Activated CD4-positive, alpha-beta T cell treated with anti-CD3 and anti-CD28 coated beads, Interleukin-2, Interleukin-4, amounts not matched to agents 100 ng/mL and 50 ng/mL, durations not matched to agents 16 hours and 8 hours (primary cell): ENCODE measurements at regions not wholly inside any gene's neighbourhood (a gene's known extent, or its start where the extent isn't known, plus 50 kb on each side); places are given as distances from the start of the nearest gene placed in this dataset.
"Not testable (repeated sequence)": the region's sequence is repeated elsewhere in the genome, so short reads cannot be mapped to it uniquely, and the experiment has no call there.

Source experiments
- DNase-seq: peaks from one replicate; pipeline ENCODE4 v3.0.0-alpha.2; 2020; ENCODE audit warnings: low spot score

DNA sequence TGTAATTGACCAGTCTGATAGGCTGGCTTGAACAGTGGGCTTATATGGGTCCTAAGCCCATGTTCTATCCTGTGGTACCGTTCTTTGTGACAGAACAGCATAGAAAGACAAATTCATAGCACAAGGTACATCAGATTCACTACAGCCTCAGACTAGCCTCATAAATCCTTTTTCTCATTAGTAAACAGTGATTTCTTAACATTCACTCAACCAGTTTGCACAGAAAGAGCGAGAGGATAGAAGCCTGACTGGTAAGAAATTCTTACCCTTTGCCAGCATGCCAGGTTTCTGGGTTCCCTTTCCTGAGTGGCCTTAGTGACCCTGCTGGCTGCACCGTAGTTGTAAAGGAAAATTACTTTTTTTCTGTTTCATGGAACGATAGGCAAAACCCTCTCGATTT, 412.1 kb downstream of the SH2D4B start:
- DNase-seq = no peak

DNA sequence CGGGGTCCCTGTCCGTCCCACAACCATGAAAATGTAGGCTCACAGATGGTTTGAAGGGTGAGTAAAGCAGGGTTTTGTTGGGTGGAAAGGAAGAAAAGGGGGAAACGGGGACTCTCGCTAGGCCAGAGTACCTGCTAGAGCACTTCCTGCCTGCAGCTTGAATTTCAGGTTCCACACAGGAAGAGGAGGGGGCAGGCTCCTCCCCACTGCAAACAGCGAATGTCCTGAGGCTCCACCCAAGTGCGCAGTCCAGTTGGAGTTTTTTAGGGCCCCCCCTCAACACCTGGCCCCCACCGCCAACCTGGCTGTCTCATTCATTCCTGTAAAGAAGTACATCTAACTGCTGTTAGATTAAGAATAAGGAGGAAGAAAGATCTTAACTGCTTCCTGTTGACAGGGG, 414.7 kb downstream of the SH2D4B start:
- no peak for DNase-seq

DNA sequence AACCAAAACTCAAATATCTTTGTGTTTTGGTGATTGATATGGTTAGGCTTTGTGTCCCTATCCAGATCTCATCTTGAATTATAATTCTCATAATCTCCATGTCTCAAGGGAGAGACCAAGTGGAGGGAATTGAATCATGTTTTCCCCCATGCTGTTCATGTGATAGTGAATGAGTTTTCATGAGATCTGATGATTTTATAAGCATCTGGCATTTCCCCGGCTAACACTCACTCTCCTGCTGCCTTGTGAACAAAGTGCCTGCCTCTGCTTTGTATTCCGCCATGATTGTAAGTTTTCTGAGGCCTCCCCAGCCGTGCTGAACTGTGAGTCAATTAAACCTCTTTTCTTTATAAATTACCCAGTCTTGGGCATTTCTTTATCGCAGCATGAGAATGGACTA, 419.5 kb downstream of the SH2D4B start:
- no peak for DNase-seq

DNA sequence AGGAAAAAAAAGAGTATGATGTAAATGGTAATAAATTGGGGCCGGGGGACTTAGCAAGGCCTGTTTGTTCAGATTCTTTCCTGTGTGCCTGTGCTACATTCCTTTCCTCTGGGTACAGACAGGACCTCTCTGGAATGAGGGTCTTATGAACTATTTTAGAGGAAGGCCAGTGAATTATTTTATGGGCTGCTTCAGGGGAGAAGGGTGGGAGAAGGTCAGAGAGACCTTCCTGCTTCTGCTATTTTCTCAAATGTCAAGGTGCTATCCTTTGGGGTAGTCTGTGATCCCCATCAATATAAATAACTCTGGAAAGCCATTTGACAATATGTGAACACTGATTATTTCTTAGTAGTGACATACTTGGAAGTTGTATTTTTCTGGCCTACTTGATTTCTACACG, 426.5 kb downstream of the SH2D4B start:
- no peak for DNase-seq

DNA sequence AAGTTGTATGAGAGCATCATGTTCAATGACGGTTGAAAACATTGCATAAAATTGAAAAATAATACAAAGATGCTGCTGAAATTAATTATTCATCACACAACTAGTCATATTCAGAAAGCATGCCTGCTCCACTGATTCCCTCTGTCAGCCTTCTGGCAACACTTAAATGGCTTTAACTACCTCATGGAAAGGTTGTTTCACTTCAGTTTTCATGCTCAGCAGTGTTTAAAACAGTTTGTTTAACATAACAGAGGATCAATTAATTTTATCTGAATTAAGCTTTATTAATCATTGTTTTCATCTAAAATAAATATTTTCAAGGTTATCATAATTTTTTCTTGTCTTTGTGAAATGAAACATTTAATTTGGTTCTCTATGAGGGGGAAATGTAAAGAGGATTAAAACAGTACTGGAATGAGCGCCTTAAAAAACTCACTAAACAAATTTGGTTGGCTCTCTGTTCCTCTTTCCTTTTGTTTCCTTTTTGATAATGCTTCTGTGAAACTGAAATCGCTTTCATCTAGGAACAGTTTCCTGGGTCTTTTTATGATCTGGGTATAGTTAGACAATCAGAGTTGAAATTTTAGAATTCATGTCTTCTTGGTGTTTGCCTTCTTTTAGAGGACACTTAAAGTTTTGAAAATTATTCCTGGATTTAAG, 427.4 kb downstream of the SH2D4B start:
- no peak for DNase-seq

GRCh38 chr10:80966326-80966986, 428.8 kb downstream of the SH2D4B start:
- DNase-seq = no peak

DNA sequence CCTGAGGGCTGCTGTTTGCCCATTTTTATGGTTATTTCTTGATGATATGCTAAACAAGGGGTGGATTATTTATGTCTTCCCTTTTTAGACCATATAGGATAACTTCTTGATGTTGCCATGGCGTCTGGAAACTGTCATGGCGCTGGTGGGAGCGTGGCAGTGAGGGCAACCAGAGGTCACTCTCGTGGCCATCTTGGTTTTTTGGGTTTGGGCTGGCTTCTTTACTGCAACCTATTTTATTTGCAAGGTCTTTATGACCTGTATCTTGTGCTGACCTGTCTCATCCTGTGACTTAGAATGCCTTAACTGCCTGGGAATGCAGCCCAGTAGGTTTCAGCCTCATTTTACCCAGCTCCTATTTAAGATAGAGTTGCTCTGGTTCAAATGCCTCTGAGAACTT, 429.7 kb downstream of the SH2D4B start:
- DNase-seq = not testable (repeated sequence)

DNA sequence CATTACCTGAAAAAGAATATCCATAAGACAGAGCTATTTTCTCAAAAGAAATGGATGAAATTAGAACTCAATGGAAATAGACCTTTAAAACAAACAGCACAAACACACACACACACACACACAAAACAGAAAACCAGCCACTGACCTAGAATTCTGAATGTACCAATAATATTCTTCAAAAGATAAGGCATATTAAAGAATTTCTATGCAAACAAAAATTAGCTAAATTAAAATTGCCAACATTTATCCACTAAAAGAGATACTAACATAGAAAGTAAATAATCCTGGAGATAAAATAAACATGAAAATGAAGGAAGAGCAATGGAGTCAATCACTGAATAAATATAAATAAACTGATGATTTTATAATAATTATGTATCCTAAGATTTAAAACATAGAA, 431.2 kb downstream of the SH2D4B start:
- DNase-seq = no peak

DNA sequence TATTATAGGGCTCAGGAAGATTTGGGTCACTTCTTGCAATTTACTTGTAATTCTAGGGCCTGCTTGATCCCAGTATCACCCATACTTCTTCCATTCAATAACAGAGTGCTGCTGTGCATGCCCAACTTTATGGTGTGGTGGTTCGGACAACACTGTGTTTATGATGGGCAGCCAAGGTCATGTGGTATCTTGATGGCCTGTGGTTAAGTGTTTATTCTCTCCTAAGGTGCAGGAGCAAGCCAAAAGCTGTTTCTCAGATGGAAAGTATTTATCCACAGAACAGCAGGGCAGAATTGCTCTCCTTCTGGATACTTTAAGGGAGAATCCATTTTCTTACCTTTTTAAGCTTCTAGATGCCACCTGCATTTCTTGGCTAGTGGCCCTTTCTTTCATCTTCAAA, 433.8 kb downstream of the SH2D4B start:
- no peak for DNase-seq

DNA sequence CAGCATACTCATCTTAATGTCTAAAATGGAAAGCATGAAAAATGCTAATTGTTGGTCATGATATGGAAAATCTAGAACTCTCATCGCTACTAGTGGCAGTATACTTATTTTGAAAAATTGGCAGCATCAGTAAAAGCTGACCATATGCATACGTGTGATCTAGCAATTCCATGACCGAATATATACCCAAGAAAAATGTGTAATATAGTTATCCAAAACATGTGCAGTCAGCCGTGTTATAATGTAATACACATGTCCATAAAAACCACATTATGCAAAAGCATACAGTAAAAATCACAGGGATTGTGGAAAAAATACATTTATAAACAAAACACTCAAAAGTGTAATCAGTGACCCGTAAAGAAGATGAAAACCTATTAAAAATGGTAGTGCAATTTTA, 439.0 kb downstream of the SH2D4B start:
- DNase-seq = no peak

DNA sequence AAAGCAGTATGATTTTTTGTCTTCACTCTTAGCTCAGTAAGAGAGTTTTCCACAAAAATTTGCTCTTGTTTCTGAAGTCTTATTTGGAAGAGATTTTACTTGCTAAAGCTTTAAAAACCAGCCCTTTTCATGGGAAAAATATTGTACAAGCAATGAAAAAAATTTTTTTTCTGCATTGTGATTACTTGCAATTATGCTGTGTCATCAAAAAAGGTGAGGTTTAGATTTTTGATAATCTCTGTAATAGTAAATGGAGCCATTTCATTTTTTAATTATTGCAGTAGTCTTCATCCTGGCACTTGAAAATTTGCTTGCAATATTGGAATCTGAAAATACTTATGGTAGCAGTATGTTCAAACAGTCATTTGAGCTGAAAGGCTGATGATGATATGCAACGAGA, 447.4 kb downstream of the SH2D4B start:
- DNase-seq = no peak

DNA sequence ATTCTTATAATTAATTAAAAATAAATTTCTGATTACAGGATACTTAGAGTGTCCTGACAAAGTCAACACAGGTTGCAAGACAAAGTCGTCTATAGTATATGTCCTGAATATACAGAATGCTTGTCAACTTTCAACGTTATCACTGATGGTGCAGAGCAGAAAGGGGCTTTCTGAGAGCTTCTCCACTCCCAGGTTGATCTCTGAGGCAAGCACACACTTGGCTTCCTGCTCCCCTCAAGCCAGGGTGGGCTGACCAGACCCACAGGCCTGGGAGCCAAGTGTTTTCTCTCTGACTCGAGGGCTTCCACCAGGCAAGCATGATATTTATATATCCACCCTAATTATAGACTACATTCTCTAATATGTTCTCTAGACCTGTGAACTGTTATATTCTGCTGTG, 448.9 kb downstream of the SH2D4B start:
- DNase-seq = no peak

- DNase-seq = no peak
These were observed 451.1 kb downstream of the SH2D4B start for GRCh38 chr10:80988755-80989154.

- no peak for DNase-seq
These were observed 459.0 kb downstream of the SH2D4B start for GRCh38 chr10:80996615-80997193.

DNA sequence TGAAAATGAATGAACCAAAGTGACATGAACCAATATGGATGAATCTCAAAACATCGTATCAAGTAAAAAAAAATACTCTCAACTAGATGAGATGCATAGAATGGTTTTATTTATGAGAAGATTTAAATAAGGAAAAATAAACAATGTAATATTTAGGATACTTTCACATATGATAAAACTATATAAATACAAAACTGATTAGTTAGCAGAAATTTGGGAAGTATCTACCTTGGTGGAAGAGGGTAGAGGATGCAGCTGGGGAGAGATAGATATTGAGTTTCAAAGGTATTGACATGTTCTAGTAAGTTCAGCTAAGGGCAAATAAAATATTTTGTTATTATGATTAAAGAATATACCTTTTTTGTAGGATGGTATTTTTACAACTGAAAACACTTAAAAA, 463.1 kb downstream of the SH2D4B start:
- DNase-seq = no peak

GRCh38 chr10:81002382-81002781, 464.7 kb downstream of the SH2D4B start:
- DNase-seq = no peak

DNA sequence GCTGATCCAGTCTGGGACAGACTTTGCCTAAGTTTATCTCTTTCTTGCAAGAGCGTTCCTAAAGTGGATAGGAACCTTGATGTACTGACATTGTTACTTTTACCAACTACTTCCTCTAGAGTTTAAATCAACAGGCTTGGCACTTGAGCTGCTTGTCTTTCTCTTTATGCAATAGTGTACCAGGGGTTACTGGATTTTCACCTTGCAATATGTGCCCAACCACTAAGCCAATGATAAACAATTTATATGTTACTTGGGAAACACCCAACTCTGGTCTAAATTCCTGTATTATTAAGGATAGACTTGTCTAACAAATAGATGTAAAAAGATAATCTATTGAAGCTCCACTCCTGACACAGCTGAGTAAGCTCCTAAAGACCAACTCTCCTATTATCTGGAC, 470.2 kb downstream of the SH2D4B start:
- no peak for DNase-seq

GRCh38 chr10:81008726-81009125, 471.0 kb downstream of the SH2D4B start:
- DNase-seq = no peak

- no peak for DNase-seq
These were observed 471.6 kb downstream of the SH2D4B start for GRCh38 chr10:81009296-81009695.

DNA sequence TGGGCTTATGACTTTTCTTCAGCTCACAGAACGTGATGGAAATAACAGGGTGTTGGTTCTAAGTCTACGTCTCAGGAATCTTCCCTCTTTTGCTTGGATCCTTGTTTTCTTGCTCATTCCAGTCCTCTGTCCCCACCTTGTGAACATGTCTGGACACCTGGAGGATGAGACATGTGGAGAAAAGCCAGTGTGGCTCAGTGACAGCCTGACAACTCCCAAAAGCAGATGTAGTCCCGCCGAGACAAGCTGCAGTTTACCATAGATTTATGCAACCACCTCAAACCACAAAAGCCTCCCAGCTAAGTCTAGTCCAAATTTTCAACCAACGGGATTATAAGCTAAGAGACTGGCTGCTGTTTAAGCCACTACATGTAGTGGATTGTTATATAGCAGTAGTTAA, 476.1 kb downstream of the SH2D4B start:
- no peak for DNase-seq

GRCh38 chr10:81019029-81019890, 481.6 kb downstream of the SH2D4B start:
- DNase-seq = peak; percentile 34

DNA sequence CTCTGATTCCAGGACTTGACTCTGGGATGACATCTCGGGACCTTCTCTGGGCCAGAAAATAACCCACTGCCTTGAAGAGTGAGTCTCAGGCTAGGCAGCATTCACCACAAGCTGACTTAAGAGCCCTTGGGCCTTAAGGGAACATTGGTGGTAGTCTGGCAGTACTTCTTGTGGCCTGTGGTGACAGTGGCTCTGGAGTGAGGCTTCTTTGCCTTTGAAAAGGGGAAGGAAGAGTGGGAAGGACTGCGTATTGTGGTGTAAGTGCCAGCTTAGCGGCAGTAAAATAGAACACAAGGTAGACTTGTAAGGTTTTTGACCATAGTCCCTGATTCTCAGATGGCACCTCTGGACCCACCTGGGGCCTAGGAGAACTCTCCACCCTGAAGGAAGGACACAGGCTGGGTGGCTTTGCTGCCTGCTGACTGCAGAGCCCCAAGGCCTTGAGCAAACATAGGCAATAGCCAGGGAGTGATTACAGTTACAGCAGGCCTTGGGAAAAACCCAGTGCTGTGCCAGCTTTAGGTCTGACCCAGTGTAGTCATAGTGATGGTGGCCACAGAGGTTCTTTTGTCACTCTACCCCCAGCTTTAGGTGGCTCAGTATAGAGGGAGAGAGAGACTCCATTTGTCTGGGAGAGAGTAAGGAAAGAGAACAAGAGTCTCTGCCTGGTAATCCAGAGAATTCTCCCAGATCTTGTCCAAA, 483.9 kb downstream of the SH2D4B start:
- no peak for DNase-seq
